Lung microvascular endothelial cell (primary cell): ENCODE measurements at regions not wholly inside any gene's neighbourhood (a gene's known extent, or its start where the extent isn't known, plus 50 kb on each side); places are given as distances from the start of the nearest gene placed in this dataset.
"Not testable (repeated sequence)": the region's sequence is repeated elsewhere in the genome, so short reads cannot be mapped to it uniquely, and the experiment has no call there.

Source experiments
- DNase-seq, 2 donors: peaks; one replicate each; pipeline versions ENCODE4 v3.0.0 to v3.0.0-alpha.2; 2010; ENCODE audit warnings: low read depth in 2 of 2

- no peak for DNase-seq
Observed at GRCh38 chr18:46179306-46179705, 75.1 kb downstream of the HAUS1 start.

- DNase-seq = no peak
Observed at GRCh38 chr18:46182633-46183358, 78.6 kb downstream of the HAUS1 start.

GRCh38 chr18:46184296-46184695, 80.1 kb downstream of the HAUS1 start:
- DNase-seq = not testable (repeated sequence)

GRCh38 chr18:46184727-46185126, 80.5 kb downstream of the HAUS1 start:
- no peak for DNase-seq

- DNase-seq = no peak
Observed at GRCh38 chr18:46190667-46191066, 86.5 kb downstream of the HAUS1 start.

- DNase-seq = no peak
Observed at GRCh38 chr18:46196627-46197243, 92.5 kb downstream of the HAUS1 start.

- DNase-seq = peak in 1 of 2 donors; percentile 34
Observed at GRCh38 chr18:46199515-46200147, 95.4 kb downstream of the HAUS1 start.

- DNase-seq = not testable (repeated sequence)
Observed at GRCh38 chr18:46200178-46201055, 96.2 kb downstream of the HAUS1 start.

- DNase-seq = no peak
Observed at GRCh38 chr18:46204143-46204542, 100.0 kb downstream of the HAUS1 start.

GRCh38 chr18:46207985-46208384, 103.8 kb downstream of the HAUS1 start:
- DNase-seq = no peak

- no peak for DNase-seq
Observed at GRCh38 chr18:46209161-46209560, 105.0 kb downstream of the HAUS1 start.

- peak; percentile 52 to 53 for DNase-seq
Observed at GRCh38 chr18:46211816-46212215, 107.6 kb downstream of the HAUS1 start.

- DNase-seq = no peak
Observed at GRCh38 chr18:46212398-46212797, 108.2 kb downstream of the HAUS1 start.

- DNase-seq = peak; percentile 37 to 44
Observed at GRCh38 chr18:46213295-46213694, 109.1 kb downstream of the HAUS1 start.

- DNase-seq = no peak
Observed at GRCh38 chr18:46214435-46214834, 110.2 kb downstream of the HAUS1 start.

- peak; percentile 6 to 33 for DNase-seq
Observed at GRCh38 chr18:46215902-46216723, 111.9 kb downstream of the HAUS1 start.

- DNase-seq = no peak
Observed at GRCh38 chr18:46220116-46220515, 115.9 kb downstream of the HAUS1 start.

- no peak for DNase-seq
Observed at GRCh38 chr18:46222093-46222492, 117.9 kb downstream of the HAUS1 start.

GRCh38 chr18:46222710-46223360, 118.7 kb downstream of the HAUS1 start:
- no peak for DNase-seq

GRCh38 chr18:46224181-46224775, 120.1 kb downstream of the HAUS1 start:
- DNase-seq = peak; percentile 41 to 58
